Lower leg skin (tissue), 3 donors: ENCODE measurements at regions not wholly inside any gene's neighbourhood (a gene's known extent, or its start where the extent isn't known, plus 50 kb on each side); places are given as distances from the start of the nearest gene placed in this dataset.

Source experiments
- POLR2A ChIP-seq, 2 donors: fragments of 450-650 bp; IDR thresholded peaks; one replicate each; pipeline ENCODE4 v1.6.1; 2016 to 2017; ENCODE audit warnings: antibody characterized with exemption in 2 of 2, mild to moderate bottlenecking in 1 of 2, moderate library complexity in 1 of 2
- TF ChIP-seq, protein P1 (sequence below), 3 donors: fragments of 450-650 bp; IDR thresholded peaks; one replicate each; pipeline ENCODE4 v1.5.1; 2016; ENCODE audit warnings: antibody characterized with exemption in 3 of 3, mild to moderate bottlenecking in 3 of 3, moderate library complexity in 2 of 3

DNA sequence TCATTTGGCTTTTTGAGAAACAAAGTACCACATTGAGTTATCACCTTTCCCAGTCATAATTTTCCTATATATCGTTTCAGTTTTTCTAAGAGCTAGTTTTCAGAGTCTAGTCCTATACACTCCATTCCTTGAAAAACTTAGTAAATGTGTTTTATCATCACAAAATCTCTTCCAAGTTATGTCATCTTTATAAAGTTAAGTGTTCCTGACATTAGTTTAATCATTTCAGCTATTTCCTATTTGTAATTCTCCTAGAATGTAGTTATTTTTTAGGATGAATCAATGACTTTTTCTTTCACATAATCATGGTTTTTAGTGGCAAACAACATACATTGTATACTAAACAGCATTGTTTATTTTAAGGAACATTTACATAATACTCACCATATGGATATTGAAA lies 191.7 kb upstream of the BET1 start:
- TF ChIP-seq POLR2A (IDR thresholded peaks at IDR 0.05) = no peak
- TF ChIP-seq, protein P1, sequence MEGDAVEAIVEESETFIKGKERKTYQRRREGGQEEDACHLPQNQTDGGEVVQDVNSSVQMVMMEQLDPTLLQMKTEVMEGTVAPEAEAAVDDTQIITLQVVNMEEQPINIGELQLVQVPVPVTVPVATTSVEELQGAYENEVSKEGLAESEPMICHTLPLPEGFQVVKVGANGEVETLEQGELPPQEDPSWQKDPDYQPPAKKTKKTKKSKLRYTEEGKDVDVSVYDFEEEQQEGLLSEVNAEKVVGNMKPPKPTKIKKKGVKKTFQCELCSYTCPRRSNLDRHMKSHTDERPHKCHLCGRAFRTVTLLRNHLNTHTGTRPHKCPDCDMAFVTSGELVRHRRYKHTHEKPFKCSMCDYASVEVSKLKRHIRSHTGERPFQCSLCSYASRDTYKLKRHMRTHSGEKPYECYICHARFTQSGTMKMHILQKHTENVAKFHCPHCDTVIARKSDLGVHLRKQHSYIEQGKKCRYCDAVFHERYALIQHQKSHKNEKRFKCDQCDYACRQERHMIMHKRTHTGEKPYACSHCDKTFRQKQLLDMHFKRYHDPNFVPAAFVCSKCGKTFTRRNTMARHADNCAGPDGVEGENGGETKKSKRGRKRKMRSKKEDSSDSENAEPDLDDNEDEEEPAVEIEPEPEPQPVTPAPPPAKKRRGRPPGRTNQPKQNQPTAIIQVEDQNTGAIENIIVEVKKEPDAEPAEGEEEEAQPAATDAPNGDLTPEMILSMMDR (IDR thresholded peaks at IDR 0.05) = no peak
